Muscle of leg (tissue), 3 donors: ENCODE measurements at regions not wholly inside any gene's neighbourhood (a gene's known extent, or its start where the extent isn't known, plus 50 kb on each side); places are given as distances from the start of the nearest gene placed in this dataset.

ENCODE experiments used
- DNase-seq: peaks from one replicate; pipeline ENCODE4 v3.0.0; 2013
- H3K27ac ChIP-seq: one replicate; pipeline ENCODE4 v1.5.1; 2013; ENCODE audit warnings: mild to moderate bottlenecking, low read length, control low read depth
- H3K27me3 ChIP-seq: one replicate; pipeline ENCODE4 v1.6.1; 2013; ENCODE audit warnings: low read length; ENCODE audit not compliant: control insufficient read depth, insufficient read depth
- H3K36me3 ChIP-seq: one replicate; pipeline ENCODE4 v1.6.1; 2013; ENCODE audit warnings: low read length; ENCODE audit not compliant: control insufficient read depth, insufficient read depth
- H3K4me1 ChIP-seq: one replicate; pipeline ENCODE4 v1.6.1; 2013; ENCODE audit warnings: low read length; ENCODE audit not compliant: control insufficient read depth, insufficient read depth
- H3K4me3 ChIP-seq: one replicate; pipeline ENCODE4 v1.5.1; 2013; ENCODE audit warnings: low read length, control low read depth
- H3K9me3 ChIP-seq: replicated peaks from 2 replicates; pipeline ENCODE4 v1.6.1; 2013; ENCODE audit warnings: low read depth, low read length; ENCODE audit not compliant: control insufficient read depth
- WGBS: methylation state at CpG from one replicate; pipeline ENCODE4 v1.1.5; 2013; ENCODE audit warnings: missing lambda C conversion rate; ENCODE audit not compliant: insufficient coverage; 5-methylcytosine and 5-hydroxymethylcytosine counted together

- DNase-seq = no peak
- no peaks in the 10 kb centered on the region for H3K4me1 ChIP-seq
- H3K36me3 ChIP-seq = no peaks in the 10 kb centered on the region
- H3K4me3 ChIP-seq = no peak overlapping the region
- H3K9me3 ChIP-seq = no peaks in the 10 kb centered on the region
- no peaks in the 10 kb centered on the region for H3K27me3 ChIP-seq
- H3K27ac ChIP-seq = no peak overlapping the region
- no CpG with 5 or more reads among the region's 2 CpGs for WGBS
Measured at GRCh38 chr5:164057121-164057520, 551.7 kb downstream of the MAT2B start.

- WGBS = no CpG with 5 or more reads among the region's 3 CpGs
- Histone ChIP-seq H3K27me3 (no peaks in the 10 kb centered on the region), H3K9me3 (no peaks in the 10 kb centered on the region), H3K27ac (no peak overlapping the region), H3K36me3 (no peaks in the 10 kb centered on the region), H3K4me1 (no peaks in the 10 kb centered on the region), H3K4me3 (no peak overlapping the region)
- no peak for DNase-seq
Measured at GRCh38 chr5:164058621-164059020, 553.2 kb downstream of the MAT2B start.

DNA sequence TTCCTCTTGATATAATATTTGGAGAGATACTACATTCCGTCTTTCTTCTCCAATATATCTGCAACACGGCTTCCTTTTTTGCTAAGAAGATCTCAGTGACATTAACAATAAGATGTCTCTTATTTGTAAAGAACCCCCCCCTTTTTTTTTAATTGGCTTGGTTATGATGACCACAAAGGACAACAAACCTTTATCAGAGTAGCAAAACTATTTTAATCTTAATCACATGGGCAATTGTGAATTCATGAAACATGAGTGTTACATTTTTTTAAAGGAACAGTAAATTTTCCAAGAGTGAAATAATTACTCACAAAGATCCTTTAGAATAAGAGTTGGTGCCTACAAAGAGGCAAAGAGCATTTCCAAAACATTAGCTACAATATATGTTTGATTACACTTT lies 554.1 kb downstream of the MAT2B start:
- H3K27ac ChIP-seq = no peak overlapping the region
- no CpG with 5 or more reads among the region's 2 CpGs for WGBS

DNA sequence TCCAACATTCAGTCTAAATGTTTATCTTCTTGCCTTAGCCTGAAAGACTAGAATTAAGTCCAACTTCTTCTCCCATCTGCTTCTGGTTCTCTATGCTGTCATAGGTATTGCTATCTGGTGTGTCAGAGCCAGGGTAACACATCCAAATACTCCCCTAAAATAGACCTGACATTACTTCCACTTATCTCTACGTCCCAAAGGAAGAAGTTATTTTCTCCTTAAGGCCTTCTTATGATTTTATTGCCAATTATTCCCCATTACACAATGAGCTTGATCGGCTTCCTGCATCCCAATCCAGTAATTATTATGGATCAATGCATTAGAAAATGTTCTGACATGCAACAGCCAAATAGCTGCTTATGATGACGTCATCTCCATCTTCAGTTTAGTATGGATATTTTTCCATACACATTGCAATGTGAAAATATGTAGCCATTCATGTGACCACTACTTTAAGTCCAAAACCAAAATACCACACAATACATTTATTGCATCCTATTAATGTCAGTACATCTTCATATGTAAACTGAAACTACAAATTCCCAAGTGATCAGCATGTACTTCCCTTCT lies 555.5 kb downstream of the MAT2B start:
- DNase-seq = peak; percentile 69
- H3K9me3 ChIP-seq = no peaks in the 10 kb centered on the region
- no CpG with 5 or more reads among the region's 3 CpGs for WGBS

More for the DNA sequence above, 554.1 kb downstream of the MAT2B start:
- Histone ChIP-seq H3K36me3 (no peaks in the 10 kb centered on the region), H3K4me3 (no peak overlapping the region), H3K9me3 (no peaks in the 10 kb centered on the region), H3K4me1 (no peaks in the 10 kb centered on the region), H3K27me3 (no peaks in the 10 kb centered on the region)
- DNase-seq = no peak

DNA sequence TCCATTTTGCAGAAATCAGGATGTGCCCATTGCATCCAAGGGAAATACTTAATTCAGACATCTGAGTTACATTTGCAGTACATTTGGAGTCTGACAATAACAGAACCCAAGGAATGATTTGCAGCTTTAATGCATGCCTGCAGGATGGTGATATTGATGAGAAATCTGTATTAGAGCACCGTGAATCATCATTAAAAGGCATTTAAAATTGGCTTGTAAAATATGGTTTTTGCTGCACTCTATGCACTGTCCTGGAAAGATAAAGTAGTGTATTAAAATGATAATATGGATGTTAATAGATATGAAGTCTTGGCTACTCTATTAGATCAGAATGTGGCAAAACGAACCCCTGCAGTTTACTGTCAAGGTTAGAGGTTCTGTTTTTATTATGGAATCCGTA lies 556.9 kb downstream of the MAT2B start:
- no peak overlapping the region for H3K4me3 ChIP-seq
- no peaks in the 10 kb centered on the region for H3K9me3 ChIP-seq
- no peak overlapping the region for H3K27ac ChIP-seq
- DNase-seq = no peak
- no peaks in the 10 kb centered on the region for H3K27me3 ChIP-seq
- WGBS = 83% methylated on average over 1 of the region's 3 CpGs
- no peaks in the 10 kb centered on the region for H3K36me3 ChIP-seq
- H3K4me1 ChIP-seq = no peaks in the 10 kb centered on the region

More for the DNA sequence above, 555.5 kb downstream of the MAT2B start:
- no peaks in the 10 kb centered on the region for H3K27me3 ChIP-seq
- no peaks in the 10 kb centered on the region for H3K4me1 ChIP-seq
- H3K36me3 ChIP-seq = no peaks in the 10 kb centered on the region
- H3K27ac ChIP-seq = no peak overlapping the region
- H3K4me3 ChIP-seq = no peak overlapping the region

- Histone ChIP-seq H3K27ac (no peak overlapping the region), H3K9me3 (no peaks in the 10 kb centered on the region), H3K4me1 (no peaks in the 10 kb centered on the region), H3K27me3 (no peaks in the 10 kb centered on the region), H3K36me3 (no peaks in the 10 kb centered on the region), H3K4me3 (no peak overlapping the region)
- WGBS = 21% methylated on average over 1 of the region's 2 CpGs
- no peak for DNase-seq
Measured at GRCh38 chr5:164065266-164065665, 559.8 kb downstream of the MAT2B start.

DNA sequence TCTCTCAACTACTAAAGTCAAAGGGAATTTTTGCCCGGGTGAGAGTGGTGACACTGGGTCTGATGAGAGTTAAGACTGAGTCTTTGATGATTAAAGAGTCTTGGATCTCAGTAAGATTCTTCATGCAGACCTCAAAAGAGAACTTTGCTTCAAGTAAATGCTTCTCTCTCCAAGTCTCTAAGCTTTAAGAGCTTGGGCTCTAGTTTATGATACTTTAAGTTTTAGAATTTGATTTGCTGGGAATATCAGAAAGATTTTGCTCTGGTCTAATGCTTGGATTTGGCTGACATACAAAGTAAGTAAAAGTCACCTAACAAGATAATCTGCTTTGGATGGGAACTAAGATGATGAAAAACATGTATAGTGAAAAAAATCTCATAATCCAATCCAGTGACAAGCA lies 566.3 kb downstream of the MAT2B start:
- H3K9me3 ChIP-seq = no peaks in the 10 kb centered on the region
- H3K27me3 ChIP-seq = no peaks in the 10 kb centered on the region
- DNase-seq = no peak
- H3K27ac ChIP-seq = no peak overlapping the region
- H3K4me1 ChIP-seq = no peaks in the 10 kb centered on the region
- H3K4me3 ChIP-seq = no peak overlapping the region
- H3K36me3 ChIP-seq = no peaks in the 10 kb centered on the region
- WGBS = no CpG with 5 or more reads among the region's 1 CpG

DNA sequence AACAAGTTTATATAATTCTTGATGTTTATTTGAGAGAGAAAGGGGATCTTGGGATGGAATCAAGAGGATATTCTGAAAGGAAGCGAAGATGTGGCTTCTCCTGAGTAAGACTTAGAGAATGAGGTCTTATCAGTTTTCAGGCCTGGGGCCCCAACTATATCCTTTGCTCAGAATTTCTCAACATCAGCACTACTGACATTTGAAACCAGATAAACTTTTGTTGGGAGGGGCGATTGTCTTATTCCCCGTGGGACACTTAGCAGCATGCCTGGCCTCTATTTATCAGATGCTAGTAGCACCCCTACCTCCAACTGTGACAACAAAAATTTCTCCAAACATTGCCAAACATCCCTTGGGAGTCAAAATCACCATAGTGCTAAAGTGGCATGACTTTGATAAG lies 567.7 kb downstream of the MAT2B start:
- WGBS = 100% methylated on average over 1 of the region's 3 CpGs
- H3K27ac ChIP-seq = no peak overlapping the region
- H3K4me1 ChIP-seq = no peaks in the 10 kb centered on the region
- no peak for DNase-seq
- H3K27me3 ChIP-seq = no peaks in the 10 kb centered on the region
- no peak overlapping the region for H3K4me3 ChIP-seq
- H3K36me3 ChIP-seq = no peaks in the 10 kb centered on the region
- H3K9me3 ChIP-seq = no peaks in the 10 kb centered on the region

DNA sequence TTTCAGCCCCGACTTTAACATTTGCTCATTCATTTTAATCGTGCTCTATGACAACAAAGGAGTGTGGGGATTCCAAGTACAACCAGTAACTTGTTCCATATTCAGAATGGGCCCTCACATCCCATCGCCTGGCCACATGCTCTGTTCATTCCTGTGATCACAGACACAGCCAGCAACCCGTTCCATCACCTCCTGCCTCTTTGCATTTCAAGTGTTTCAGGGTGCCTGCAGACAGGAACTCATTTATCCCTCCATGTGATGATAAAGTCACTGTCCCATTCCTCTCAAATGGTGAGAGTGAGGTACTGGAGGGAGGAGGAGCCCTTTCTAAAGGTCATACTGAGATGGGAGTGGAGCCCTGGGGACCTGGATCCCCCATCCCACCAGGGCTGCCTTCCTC lies 571.1 kb downstream of the MAT2B start:
- H3K4me3 ChIP-seq = no peak overlapping the region
- DNase-seq = no peak
- no peak overlapping the region for H3K27ac ChIP-seq
- H3K27me3 ChIP-seq = no peaks in the 10 kb centered on the region
- H3K4me1 ChIP-seq = no peaks in the 10 kb centered on the region
- H3K36me3 ChIP-seq = no peaks in the 10 kb centered on the region
- no peaks in the 10 kb centered on the region for H3K9me3 ChIP-seq
- 75% methylated on average over 3 of the region's 4 CpGs for WGBS

GRCh38 chr5:164090358-164090757 lies 584.9 kb downstream of the MAT2B start:
- DNase-seq = no peak
- Histone ChIP-seq H3K4me3 (no peak overlapping the region), H3K27ac (no peak overlapping the region), H3K9me3 (no peaks in the 10 kb centered on the region), H3K4me1 (no peaks in the 10 kb centered on the region), H3K36me3 (no peaks in the 10 kb centered on the region), H3K27me3 (no peaks in the 10 kb centered on the region)
- WGBS = no CpG with 5 or more reads among the region's 2 CpGs

DNA sequence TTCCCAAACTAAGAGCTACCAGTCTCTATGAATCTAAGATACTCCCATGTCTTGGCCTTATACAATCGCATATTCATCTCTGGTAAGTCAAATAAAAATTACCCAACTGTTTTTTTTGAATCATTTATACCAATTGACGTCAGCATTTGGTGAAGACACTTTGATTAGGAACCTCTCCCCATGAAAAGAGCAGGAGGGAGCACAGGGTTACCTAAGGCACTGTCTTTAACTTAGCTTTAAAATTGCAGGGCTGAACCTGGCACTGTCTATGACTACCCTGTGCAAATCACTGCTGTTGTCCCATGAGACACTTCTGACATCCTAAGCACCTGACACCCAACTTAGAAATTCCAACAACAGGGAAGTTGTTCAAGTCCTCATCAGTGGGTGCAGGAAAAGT lies 586.4 kb downstream of the MAT2B start:
- no peak for DNase-seq
- Histone ChIP-seq H3K27me3 (no peaks in the 10 kb centered on the region), H3K9me3 (no peaks in the 10 kb centered on the region), H3K4me1 (no peaks in the 10 kb centered on the region), H3K4me3 (no peak overlapping the region), H3K27ac (no peak overlapping the region), H3K36me3 (no peaks in the 10 kb centered on the region)
- 83% methylated on average over 2 of the region's 2 CpGs for WGBS
